OCI-LY7 (cell line): ENCODE measurements at regions not wholly inside any gene's neighbourhood (a gene's known extent, or its start where the extent isn't known, plus 50 kb on each side); places are given as distances from the start of the nearest gene placed in this dataset.
"Not testable (repeated sequence)": the region's sequence is repeated elsewhere in the genome, so short reads cannot be mapped to it uniquely, and the experiment has no call there.

Experiments used
- BruUV-seq: library from RNA; stranded (reverse); fragments of 400-500 nt; replicated peaks from 2 replicates; lab custom pipeline; 2021; lab: Mats Ljungman, UMichigan
- CTCF ChIA-PET: fragments of 300-600 bp; sonication (Branson Sonifier 250); formaldehyde crosslinking; loops from one replicate; lab custom pipeline; 2022; ENCODE audit warnings: antibody characterized with exemption; ENCODE audit not compliant: unreplicated experiment; lab: Charles Lee
- POLR2A ChIA-PET: fragments of 300-600 bp; sonication (Branson Sonifier 250); formaldehyde crosslinking; loops from one replicate; lab custom pipeline; 2022; ENCODE audit warnings: antibody characterized with exemption; lab: Charles Lee
- DNase-seq: peaks from one replicate; pipeline ENCODE4 v3.0.0-alpha.2; 2015; ENCODE audit warnings: low spot score
- H2AFZ ChIP-seq: fragments of 200-600 bp; sonication (generic), shearing (Covaris generic); 2 replicates; pipeline ENCODE4 v1.6.1; 2014; ENCODE audit warnings: mild to moderate bottlenecking, antibody characterized with exemption, low read length, moderate library complexity
- H3K27ac ChIP-seq: fragments of 200-600 bp; sonication (generic); 2 replicates; pipeline ENCODE4 v1.5.1; 2014; ENCODE audit warnings: mixed run types, low read depth, mild to moderate bottlenecking, moderate library complexity, low read length, inconsistent platforms; ENCODE audit not compliant: poor library complexity, severe bottlenecking
- H3K36me3 ChIP-seq: fragments of 200-600 bp; sonication (generic); 2 replicates; pipeline ENCODE4 v1.6.1; 2014; ENCODE audit warnings: mild to moderate bottlenecking, antibody characterized with exemption, low read length, moderate library complexity, mixed read lengths; ENCODE audit not compliant: insufficient read depth
- H3K4me1 ChIP-seq: fragments of 200-600 bp; sonication (generic); 2 replicates; pipeline ENCODE4 v1.5.1; 2014; ENCODE audit warnings: mild to moderate bottlenecking, low read length; ENCODE audit not compliant: insufficient read depth, poor library complexity, severe bottlenecking
- H3K4me2 ChIP-seq: fragments of 200-600 bp; sonication (generic); 2 replicates; pipeline ENCODE4 v1.6.1; 2014; ENCODE audit warnings: mild to moderate bottlenecking, low read length
- H3K4me3 ChIP-seq: fragments of 200-600 bp; sonication (generic); 2 replicates; pipeline ENCODE4 v1.5.1; 2014; ENCODE audit warnings: mild to moderate bottlenecking, low read depth, low read length; ENCODE audit not compliant: poor library complexity, severe bottlenecking
- H3K79me2 ChIP-seq: fragments of 200-600 bp; sonication (generic); 2 replicates; pipeline ENCODE4 v1.6.1; 2016; ENCODE audit warnings: low read depth, mild to moderate bottlenecking, low read length, moderate library complexity, mixed read lengths; ENCODE audit not compliant: insufficient read depth
- H3K9me2 ChIP-seq: fragments of 200-600 bp; sonication (generic); 2 replicates; pipeline ENCODE4 v1.6.1; 2016; ENCODE audit warnings: mild to moderate bottlenecking, low read length, mixed read lengths; ENCODE audit not compliant: insufficient read depth
- H3K9me3 ChIP-seq: fragments of 200-600 bp; sonication (generic); 2 replicates; pipeline ENCODE4 v1.6.1; 2014; ENCODE audit warnings: mild to moderate bottlenecking, mixed run types, low read length, mixed read lengths
- H4K20me1 ChIP-seq: fragments of 200-600 bp; sonication (generic); 2 replicates; pipeline ENCODE4 v1.6.1; 2014; ENCODE audit warnings: mild to moderate bottlenecking, antibody characterized with exemption, low read length, moderate library complexity, mixed read lengths; ENCODE audit not compliant: insufficient read depth
- EZH2phosphoT487 ChIP-seq: fragments of 200-600 bp; sonication (generic); IDR thresholded peaks from 2 replicates; pipeline ENCODE4 v1.6.1; 2018; ENCODE audit warnings: low read depth, borderline replicate concordance, mild to moderate bottlenecking, mixed run types, antibody characterized with exemption, low read length, moderate library complexity, mixed read lengths
- intact Hi-C: fragments of 100-400 bp; cut with micrococcal nuclease; formaldehyde crosslinking; loops from one replicate; pipeline ENCODE4 v1.10.0; 2022; ENCODE audit not compliant: unreplicated experiment
- TF ChIP-seq, protein P1 (sequence below): fragments of 200-600 bp; sonication (generic); conservative IDR thresholded peaks from 2 replicates; pipeline ENCODE4 v1.5.1; 2014; ENCODE audit warnings: mild to moderate bottlenecking, antibody characterized with exemption, low read length, moderate library complexity, mixed read lengths

DNA sequence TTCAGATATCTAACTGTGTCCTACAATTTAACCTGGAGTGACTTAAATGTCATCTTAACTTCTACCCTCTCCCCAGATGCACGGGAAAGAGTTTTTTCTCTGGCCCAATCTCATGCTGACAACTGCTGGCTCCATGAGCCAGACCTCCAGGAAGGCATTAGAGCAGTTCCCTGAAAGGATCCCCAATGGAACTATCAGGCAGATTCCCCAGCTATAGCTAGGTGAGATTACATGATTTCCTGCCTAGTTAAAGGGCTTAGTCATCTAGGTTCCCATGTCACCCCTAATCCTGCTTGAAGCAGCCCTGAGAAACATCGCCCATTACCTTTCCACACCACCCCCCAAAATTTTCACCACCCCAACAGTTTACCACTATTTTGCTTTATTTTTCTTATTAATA is 373.5 kb upstream of the TRPC7 start:
- TF ChIP-seq, protein P1, sequence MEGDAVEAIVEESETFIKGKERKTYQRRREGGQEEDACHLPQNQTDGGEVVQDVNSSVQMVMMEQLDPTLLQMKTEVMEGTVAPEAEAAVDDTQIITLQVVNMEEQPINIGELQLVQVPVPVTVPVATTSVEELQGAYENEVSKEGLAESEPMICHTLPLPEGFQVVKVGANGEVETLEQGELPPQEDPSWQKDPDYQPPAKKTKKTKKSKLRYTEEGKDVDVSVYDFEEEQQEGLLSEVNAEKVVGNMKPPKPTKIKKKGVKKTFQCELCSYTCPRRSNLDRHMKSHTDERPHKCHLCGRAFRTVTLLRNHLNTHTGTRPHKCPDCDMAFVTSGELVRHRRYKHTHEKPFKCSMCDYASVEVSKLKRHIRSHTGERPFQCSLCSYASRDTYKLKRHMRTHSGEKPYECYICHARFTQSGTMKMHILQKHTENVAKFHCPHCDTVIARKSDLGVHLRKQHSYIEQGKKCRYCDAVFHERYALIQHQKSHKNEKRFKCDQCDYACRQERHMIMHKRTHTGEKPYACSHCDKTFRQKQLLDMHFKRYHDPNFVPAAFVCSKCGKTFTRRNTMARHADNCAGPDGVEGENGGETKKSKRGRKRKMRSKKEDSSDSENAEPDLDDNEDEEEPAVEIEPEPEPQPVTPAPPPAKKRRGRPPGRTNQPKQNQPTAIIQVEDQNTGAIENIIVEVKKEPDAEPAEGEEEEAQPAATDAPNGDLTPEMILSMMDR, result no peak
- no peak for TF ChIP-seq EZH2phosphoT487
- no peaks in the 10 kb centered on the region for H4K20me1 ChIP-seq
- POLR2A ChIA-PET, result no interaction called here
- CTCF ChIA-PET, result interaction anchor here (0.6 kb wide), 1 partner anchor 157 kb away, joined by 3 read pairs; no protein-coding TSS in a partner anchor
- no peaks in the 10 kb centered on the region for H3K9me2 ChIP-seq
- no peak overlapping the region for H3K27ac ChIP-seq
- H3K36me3 ChIP-seq, result no peaks in the 10 kb centered on the region
- no peak overlapping the region for H3K4me2 ChIP-seq
- H3K79me2 ChIP-seq, result no peaks in the 10 kb centered on the region
- intact Hi-C loops, result no loop called here
- no TSS peak for BruUV-seq
- no peaks in the 10 kb centered on the region for H3K4me1 ChIP-seq
- no peaks in the 10 kb centered on the region for H3K9me3 ChIP-seq
- no peak for DNase-seq
- H2AFZ ChIP-seq, result no peak overlapping the region
- H3K4me3 ChIP-seq, result no peak overlapping the region

DNA sequence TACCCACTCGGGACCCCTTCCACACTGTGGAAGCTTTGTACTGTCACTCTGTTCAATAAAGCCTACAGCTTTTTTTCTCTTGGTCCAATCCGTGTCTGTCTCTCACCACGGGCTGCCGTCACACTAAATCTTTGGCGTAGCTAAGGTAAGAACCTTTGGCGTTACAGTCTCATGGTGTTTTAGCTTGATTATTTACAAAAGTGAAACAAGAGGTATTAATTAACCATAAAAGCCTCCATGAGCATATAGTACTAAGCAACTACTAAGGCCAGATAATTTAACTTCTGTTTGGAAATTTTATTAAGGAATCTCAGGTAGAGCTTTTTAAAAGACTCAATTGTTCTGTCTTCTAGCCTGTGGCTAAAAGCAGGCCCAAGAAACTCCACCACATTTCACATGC is 370.7 kb upstream of the TRPC7 start:
- no peak overlapping the region for H3K4me2 ChIP-seq
- CTCF ChIA-PET, result no interaction called here
- H3K27ac ChIP-seq, result no peak overlapping the region
- DNase-seq, result no peak
- H3K36me3 ChIP-seq, result no peaks in the 10 kb centered on the region
- H2AFZ ChIP-seq, result no peak overlapping the region
- POLR2A ChIA-PET, result interaction anchor here (0.6 kb wide), 1 partner anchor 32 kb away, joined by 3 read pairs; no protein-coding TSS in a partner anchor
- H3K4me1 ChIP-seq, result no peaks in the 10 kb centered on the region
- TF ChIP-seq, protein P1, result no peak
- no peak for TF ChIP-seq EZH2phosphoT487
- H3K79me2 ChIP-seq, result no peaks in the 10 kb centered on the region
- BruUV-seq, result no TSS peak
- H4K20me1 ChIP-seq, result no peaks in the 10 kb centered on the region
- H3K4me3 ChIP-seq, result no peak overlapping the region
- no peaks in the 10 kb centered on the region for H3K9me3 ChIP-seq
- H3K9me2 ChIP-seq, result no peaks in the 10 kb centered on the region
- intact Hi-C loops, result no loop called here

GRCh38 chr5:136735611-136736010 is 370.3 kb upstream of the TRPC7 start:
- H3K79me2 ChIP-seq, H3K4me3 ChIP-seq, H3K9me3 ChIP-seq, H2AFZ ChIP-seq, DNase-seq, BruUV-seq, H3K9me2 ChIP-seq, H3K4me2 ChIP-seq, POLR2A ChIA-PET, H3K4me1 ChIP-seq, H4K20me1 ChIP-seq, CTCF ChIA-PET, intact Hi-C loops, H3K27ac ChIP-seq, H3K36me3 ChIP-seq: not testable (repeated sequence)
